ENCODE measurements at regions not wholly inside any gene's neighbourhood (a gene's known extent, or its start where the extent isn't known, plus 50 kb on each side); places are given as distances from the start of the nearest gene placed in this dataset.
"Not testable (repeated sequence)": the region's sequence is repeated elsewhere in the genome, so short reads cannot be mapped to it uniquely, and the experiment has no call there.

DNA sequence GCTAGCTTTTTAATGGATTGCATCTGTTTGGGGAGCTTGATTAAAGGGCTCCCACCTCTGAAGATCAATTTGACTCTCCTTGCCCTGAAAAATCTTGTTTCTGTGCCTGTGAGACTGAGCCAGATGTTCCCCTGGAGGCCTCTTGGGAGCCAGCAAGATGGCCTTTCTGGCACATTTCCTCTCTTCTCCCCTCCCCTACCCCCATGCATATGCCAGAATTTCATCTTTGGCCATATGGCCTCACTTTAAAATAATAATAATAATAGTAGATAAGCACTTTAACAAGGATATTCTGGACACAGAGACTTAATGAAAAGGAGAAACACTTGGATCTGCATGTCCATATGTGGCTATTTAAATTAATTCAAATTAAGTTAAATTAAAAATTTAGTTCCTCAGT is 144.1 kb upstream of the CES5A start:
- no peak for DNase-seq (ENCODE audit: low read depth in 2 of 2)

DNA sequence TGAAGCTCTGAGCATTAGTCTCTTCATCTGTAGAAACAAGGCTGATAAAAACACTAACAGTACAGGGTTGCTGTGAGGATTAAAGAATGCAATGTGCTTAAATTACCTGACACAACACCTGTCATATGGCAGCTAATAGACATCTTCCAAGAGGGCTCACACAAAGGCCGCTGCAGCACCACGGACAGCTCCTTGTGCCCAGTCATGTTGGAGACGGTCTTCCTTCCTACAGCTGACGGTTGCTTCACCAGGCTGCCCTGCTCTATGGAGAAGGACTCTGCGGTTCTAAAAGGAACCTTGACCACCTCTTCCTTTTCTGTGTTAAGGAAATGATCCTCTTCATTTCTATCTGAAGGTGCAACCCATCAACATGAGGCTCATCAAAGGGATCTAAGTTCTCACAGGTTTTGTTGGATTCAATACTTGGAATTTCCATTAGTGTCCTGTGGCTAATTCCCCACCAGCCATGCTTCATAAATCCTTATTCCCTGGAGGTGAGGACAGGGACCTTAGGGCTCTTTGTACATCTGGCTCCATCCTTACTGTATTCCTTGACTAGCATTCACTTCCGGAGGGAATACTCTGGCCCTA is 138.9 kb upstream of the CES5A start:
- DNase-seq (ENCODE audit: low read depth in 2 of 2) = peak; percentile 1 to 17

DNA sequence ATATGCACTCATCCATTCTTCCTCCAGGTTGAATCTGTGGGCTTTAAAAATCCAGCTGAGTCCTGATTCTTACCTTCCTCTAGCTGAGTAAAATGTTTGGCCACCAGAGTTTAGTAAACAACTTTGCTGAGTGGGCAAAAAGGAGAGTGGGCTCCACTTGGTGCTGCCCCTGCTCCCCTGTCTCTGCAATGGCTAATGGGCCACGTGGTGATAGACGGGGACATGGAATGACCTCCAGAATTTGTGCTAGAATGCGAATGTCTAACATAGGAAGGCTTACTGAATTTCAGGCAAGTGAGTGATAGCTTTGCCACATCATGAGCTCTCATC is 137.3 kb upstream of the CES5A start:
- no peak for DNase-seq (ENCODE audit: low read depth in 2 of 2)

DNA sequence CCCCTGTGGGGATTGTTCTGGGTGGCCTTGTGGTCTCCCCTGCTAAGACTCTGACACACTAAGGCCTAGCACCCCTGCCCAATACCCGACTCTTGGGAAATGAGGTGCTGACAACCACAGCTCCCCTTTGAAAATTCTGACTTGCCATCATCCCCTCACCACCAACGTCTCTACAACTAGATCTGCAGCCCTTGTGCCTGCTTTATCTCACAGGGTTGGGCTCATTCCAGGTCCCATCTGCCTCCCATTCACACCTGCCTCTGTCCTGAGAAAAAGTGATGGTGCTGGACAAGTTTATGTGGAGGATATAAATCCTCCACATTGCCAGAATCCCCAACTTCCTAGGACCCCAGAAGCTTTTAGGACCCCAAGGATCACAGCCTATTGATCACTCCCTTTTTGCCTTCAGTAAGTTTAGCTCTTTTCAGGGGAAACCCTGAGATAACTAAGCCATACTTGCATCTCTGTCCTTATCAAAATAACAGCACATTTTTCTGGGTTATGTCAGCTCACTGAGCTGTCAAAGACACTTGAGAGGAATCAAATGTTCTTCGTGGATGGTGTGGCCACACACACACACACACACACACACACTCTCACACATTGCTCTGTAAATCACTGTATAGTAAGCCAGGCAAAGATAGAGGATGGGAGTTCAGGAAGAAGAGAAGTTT is 136.8 kb upstream of the CES5A start:
- DNase-seq (ENCODE audit: low read depth in 2 of 2) = no peak

DNA sequence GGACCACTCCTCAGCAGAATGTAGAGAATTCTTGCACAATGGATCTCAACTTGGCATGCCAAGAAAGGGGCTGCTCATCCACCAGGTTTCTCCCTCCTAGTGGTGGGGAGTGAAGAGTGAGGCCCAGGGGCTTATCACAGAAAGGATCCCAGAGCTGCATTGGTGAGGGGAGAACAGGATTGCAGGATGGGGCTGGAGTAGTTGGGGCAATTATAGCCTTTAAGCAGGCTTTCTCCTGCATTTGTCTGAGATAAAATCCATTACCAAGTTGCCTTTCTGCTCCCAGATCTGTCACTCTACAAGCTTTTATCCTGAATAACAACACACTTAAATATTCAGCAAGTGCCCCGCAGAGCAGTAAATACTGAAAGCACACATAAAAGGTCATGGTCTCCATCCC is 130.8 kb upstream of the CES5A start:
- DNase-seq (ENCODE audit: low read depth in 2 of 2) = no peak

DNA sequence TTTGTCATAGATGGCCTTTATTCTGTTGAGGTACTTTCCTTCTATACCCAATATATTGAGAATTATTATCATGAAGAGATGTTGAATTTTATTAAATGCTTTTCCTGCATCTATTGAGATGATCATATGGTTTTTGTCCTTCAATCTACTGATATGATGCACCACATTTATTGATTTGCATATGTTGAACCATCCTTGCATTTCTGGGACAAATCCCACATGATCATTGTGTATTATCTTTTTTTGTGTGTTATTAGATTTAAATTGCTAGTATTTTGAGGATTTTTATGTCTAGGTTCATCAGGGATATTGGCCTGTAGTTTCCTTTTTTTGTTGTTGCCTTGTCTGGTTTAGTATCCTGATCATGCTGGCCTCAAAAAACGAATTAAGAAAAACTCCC is 124.5 kb upstream of the CES5A start:
- DNase-seq (ENCODE audit: low read depth in 2 of 2) = no peak

DNA sequence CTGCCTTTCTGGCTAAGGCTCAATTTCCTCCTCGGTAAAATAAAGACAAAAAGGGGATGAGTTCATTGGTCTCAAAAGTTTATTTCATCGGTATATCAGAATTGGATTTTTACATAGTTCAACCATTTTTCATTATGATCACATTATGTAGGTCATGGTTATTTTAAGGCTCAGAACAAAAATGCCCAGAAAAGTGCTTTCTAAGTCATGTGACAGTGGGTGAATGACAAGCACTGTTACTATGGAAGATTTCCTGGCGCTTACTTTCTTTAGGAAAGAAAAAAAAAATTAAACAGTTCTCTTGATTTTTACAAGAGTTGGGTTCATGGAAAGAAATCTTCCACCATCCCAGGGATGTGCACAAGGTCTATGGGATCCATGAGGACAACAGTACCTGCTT is 117.9 kb upstream of the CES5A start:
- DNase-seq (ENCODE audit: low read depth in 2 of 2) = no peak

DNA sequence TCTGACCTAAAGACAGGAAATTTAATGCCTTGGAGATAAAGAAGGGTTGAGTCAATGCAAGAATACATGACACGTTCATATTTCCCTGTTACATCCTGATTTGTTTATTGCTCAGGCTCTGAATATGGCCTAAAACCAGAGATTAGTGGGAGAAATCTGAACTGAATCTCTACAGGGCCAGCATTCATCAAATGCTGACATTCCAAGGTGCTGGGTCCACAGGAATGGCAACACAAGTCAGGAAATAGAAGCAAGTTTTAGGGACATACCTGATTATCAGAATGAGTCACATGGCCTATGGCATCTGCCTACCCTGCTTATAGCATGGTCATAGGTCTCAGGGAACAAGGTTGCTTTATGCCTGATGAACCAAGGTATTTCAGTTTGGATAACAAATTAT is 117.4 kb upstream of the CES5A start:
- no peak for DNase-seq (ENCODE audit: low read depth in 2 of 2)

DNA sequence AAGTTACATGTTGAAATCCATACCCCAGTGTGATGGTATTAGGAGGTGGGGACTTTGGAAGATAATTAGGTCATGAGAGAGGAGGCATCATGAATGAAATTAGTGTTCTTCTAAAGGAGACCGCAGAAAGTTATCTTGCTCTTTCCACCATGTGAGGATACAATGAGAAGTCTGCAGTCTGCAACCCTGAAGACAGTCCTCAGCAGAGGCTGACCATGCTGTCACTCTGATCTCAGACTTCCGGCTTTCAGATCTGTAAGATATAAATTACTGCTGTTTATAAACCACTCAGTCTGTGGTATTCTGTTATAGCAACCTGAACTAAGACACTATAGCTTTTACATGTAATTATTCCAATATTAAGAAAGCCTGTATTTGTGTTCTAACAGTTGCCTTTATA is 116.7 kb upstream of the CES5A start:
- no peak for DNase-seq (ENCODE audit: low read depth in 2 of 2)

DNA sequence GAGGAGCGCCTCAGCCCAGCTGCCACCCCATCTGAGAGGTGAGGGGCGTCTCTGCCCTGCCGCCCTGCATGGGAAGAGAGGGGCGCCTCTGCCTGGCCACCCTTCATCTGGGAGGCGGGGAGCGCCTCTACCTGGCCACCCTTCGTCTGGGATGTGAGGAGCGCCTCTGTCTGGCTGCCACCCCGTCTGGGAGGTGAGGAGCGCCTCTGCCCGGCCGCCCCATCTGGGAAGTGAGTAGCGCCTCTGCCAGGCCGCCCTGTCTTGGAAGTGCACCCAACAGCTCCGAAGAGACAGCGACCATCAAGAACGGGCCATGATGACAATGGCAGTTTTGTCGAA is 114.4 kb upstream of the CES5A start:
- DNase-seq (ENCODE audit: low read depth in 2 of 2) = no peak

DNA sequence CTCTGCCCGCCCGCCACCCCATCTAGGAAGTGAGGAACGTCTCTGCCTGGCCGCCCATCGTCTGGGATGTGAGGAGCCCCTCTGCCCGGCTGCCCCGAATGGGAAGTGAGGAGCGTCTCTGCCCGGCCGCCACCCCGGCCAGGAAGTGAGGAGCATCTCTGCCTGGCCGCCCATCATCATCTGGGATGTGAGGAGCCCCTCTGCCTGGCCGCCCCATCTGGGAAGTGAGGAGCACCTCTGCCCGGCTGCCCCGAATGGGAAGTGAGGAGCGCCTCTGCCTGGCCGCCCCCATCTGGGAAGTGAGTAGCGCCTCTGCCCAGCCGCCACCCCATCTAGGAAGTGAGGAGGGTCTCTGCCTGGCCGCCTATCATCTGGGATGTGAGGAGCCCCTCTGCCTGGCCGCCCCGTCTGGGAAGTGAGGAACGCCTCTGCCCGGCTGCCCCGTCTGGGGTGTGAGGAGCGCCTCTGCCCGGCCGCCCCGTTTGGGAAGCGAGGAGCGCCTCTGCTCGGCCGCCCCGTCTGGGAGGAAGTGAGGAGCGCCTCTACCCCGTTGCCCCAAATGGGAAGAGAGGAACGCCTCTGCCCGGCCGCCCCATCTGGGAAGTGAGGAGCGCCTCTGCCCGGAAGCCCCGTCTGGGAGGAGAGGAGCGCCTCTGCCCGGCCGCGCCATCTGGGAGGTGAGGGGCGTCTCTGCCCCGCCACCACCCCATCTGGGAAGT is 113.8 kb upstream of the CES5A start:
- DNase-seq (ENCODE audit: low read depth in 2 of 2) = not testable (repeated sequence)

DNA sequence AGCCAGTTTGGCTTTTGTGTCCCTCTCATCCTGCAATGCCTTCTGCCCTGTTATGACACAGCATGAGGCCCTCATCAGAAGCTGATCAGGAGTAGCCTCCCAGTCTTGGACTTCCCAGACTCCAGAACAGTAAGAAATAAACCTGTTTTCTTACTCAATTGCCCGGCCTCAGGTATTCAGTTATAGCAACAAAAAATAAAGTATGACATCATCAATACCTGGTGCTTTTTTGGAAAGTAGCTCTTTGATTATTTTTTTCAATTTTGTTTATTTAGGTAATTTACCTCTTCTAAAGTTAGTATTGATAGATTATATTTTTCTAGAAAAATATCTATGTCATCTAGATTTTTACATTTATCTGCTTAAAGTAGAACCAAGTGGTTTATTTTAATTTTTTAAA is 112.8 kb upstream of the CES5A start:
- DNase-seq (ENCODE audit: low read depth in 2 of 2) = no peak

DNA sequence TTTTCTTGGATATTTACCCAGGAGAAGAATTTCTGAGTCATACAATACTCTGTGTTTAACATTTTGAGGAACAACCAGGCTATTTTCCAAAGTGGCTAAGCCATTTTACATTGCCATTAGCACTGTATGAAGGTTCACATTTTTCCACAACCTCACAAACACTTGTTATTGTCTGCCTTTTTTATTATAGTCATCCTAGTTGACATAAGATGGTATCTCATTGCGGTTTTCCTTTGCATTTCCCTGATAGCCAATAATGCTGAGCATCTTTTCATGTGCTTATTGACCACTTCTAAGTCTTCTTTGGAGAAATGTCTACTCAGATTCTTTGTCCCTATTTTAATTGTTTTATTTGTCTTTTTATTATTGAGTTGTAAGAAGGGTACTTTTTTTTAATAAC is 107.4 kb upstream of the CES5A start:
- DNase-seq (ENCODE audit: low read depth in 2 of 2) = no peak

DNA sequence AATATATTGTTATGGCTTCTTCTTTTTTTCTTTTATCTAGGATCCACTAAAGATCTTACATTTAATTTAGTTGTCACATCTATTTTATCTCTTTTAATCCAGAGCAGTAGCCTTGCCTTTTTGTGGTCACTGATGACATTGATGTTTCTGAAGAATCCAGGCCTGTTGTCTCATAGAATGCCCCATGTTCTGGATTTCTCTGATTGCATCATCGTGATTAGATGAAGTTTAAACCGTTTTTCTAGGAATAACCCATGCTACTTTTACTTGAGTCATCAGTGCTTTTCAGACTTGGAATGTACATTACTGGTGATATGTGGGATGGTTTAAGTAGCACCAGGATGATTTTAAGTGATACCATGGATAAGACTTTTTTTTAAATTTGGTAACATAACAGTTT is 106.4 kb upstream of the CES5A start:
- DNase-seq (ENCODE audit: low read depth in 2 of 2) = no peak

DNA sequence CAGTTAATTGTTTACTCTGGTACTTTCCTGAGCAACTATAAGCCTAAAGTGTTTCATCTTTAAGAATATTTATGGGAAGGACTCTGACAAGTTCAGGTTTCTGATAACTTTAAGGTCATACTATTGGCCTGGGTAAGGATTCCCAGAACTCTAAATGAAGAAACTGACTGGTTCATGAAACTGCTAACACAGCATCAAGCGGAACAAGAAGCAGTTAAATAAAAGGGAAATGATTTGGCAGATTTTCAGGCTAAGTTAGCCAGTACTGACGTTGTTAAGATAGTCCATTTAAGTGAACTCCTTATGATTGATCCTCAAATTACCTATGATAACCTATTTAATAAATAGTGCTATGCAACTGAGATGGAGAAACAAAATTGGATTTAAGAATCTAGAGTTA is 101.6 kb upstream of the CES5A start:
- no peak for DNase-seq (ENCODE audit: low read depth in 2 of 2)

DNA sequence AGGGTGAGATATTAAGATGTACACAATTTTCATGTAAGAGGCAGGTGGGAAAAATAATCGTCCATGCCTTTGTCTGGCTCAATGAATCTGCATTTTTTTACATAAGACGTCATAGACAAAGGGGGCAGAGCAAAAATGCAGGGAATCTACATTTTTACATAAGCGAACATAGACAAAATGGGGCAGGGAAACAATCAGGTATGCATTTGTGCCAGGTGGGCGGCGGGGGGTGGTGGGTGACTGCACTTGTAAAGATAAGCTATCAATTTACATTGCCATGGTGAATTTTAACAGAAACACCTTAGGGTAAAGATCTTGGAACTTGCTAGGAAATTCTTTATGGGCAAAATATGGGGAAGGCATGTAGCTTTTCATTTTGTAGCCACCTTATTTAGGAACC is 96.3 kb upstream of the CES5A start:
- no peak for DNase-seq (ENCODE audit: low read depth in 2 of 2)

DNA sequence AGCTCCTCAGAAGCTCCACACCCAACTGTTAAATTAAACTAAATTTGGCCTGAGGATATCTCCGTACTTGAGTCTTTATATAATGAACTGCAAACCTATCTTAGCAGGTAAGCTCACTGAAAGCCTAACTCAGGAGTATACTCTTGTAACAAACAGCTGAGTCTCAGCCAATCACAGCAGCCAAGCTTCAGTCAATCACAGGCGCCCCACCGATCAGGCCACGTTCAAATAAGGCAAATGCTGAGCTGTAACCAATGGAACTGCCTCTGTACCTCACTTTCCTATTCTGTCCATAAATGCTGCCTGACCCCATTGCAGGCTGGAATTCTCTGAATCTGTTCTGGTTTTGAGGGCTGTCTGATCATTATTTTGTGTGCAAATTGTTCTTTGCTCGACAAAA is 93.0 kb upstream of the CES5A start:
- no peak for DNase-seq (ENCODE audit: low read depth in 2 of 2)

DNA sequence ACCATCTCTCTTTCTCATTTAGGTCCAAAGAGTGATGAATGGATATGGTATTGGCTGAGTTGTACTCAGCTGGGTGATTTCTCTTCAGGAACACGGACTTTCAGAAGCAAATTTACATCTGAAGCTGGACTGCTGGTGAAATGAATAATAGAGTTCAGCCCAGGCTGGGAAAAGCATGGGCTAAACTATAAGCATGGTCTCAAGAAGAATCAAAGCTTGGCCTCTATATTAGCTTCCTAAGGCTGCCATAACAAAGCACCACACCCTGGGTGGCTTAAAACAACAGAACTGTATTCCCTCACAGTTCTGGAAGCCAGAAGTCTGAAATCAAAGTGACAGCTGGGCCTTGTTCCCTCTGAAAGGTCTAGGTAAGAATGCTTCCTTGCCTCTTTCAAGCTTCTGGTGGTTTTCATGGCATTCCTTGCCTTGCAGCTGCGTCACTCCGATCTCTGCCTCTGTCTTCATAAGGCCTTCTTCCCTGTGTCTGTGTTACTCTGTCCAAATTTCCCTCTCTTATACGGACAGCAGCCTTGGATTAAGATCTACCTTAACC is 89.8 kb upstream of the CES5A start:
- no peak for DNase-seq (ENCODE audit: low read depth in 2 of 2)

DNA sequence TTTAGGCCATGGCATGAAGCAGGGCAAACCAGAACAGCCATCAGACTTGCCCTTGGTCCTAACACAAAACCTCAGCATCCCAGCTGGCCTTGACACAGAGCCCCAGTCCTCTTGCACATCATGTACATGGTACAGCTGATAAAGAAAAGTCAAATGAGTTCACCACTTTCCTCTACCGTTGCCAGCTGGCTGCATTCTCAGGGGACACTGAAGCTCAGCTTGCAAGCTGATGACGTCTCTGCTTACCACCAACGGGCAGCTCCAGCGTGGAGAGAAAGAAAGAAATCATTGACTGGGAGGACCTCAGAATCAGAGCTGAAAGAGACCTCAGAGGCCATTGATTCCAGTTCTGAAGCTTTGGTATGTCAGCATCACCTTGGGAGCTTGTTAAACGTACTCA is 80.7 kb upstream of the CES5A start:
- DNase-seq (ENCODE audit: low read depth in 2 of 2) = no peak

DNA sequence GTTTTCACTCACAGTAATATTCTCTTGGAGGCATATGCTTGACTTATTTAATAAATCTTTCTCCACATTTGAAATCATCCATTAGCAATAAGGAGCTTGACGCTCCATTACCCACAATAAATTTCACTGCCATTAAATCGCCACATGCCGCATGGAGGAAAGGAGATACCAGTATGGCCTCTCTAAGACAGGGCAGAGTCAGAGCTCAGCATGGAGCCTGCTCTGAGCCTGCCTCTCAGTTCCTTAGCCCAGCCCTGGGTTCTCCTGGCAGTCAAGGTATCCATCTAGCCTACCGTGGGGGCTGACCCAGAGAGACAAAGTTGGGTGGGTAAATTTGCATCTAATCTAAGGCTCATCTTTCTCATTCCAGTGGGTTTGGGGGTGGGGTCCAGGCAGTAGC is 80.3 kb upstream of the CES5A start:
- no peak for DNase-seq (ENCODE audit: low read depth in 2 of 2)

DNA sequence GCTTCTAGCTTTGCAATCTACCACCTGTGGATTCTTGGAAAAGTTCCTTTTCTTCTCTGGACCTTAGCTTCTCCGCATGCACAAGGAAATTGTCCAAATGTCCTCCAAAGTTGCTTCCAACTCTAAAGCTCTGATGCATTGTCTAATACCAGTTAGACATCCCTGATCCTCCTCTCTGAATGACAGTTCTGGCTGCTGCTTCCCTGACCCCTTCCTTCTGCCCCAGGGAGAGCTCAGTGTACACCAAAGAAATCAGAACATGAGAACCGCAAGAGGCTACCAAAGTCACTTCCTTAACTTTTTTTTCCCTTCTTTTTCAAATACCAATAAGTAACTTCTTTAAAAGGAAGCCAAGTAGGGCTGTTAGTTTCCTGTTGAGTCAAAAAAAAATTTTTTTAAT is 79.7 kb upstream of the CES5A start:
- DNase-seq (ENCODE audit: low read depth in 2 of 2) = no peak

DNA sequence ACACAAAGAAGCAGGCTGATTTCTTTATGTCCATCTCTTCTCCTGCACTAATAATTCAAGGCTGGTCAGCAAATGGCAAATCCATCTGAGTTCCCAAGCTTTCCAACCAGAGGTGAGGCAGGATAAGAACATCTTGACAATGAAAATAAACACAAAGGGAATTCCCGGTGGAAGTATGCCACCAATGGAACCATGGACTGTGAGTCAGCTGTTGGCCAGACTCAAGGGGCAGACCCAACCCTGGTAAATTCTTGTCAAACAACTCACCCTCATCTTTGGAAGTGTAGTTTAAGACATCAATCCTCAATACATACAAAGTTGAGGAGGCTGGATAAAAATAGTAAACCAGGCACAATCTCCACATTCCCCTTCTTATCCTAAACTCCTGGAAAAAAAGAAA is 74.3 kb upstream of the CES5A start:
- DNase-seq (ENCODE audit: low read depth in 2 of 2) = no peak

DNA sequence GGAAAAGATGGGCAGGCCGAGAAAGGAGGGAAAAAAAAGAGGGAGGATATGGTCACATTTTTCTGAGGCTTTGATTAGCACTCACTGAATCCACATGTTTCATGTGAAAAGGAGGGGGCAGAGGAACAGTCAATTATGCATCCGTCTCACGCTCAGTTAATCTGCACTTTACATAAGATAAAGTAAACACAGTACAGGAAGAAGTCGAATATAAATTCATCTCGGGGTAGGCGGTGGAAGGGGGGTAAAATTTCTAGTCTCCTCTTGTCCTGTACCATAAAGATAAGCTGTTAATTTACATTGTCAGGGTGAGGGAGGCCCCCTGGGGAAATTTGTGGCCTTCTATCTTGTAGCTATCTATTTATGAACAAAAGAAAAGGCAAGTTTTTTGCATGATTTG is 73.1 kb upstream of the CES5A start:
- no peak for DNase-seq (ENCODE audit: low read depth in 2 of 2)

DNA sequence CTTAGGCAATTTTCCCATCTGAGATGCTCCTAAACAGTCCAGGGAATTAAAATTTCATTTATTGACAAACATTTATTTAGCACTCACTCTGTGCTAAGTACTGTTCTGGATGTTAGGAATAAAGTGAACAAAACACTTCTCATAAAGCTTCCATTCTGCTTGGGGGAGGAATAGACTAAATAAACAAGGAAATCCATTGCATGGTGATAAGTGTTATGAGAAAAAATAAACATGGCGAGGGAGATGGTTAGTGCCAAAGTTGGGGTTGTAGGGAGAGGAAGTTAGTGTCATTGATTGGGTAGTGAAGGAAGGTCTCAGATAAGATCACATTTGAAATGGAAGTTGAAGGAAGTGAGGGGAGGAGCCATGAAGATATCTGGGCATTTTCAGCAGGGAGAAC is 72.2 kb upstream of the CES5A start:
- no peak for DNase-seq (ENCODE audit: low read depth in 2 of 2)
